GM20000 (cell line): ENCODE measurements at regions not wholly inside any gene's neighbourhood (a gene's known extent, or its start where the extent isn't known, plus 50 kb on each side); places are given as distances from the start of the nearest gene placed in this dataset.

Source experiments
- DNase-seq: peaks from one replicate; pipeline ENCODE4 v3.0.0; 2012; ENCODE audit warnings: low spot score
- TF ChIP-seq, protein P1 (sequence below): IDR thresholded peaks from 2 replicates; pipeline ENCODE4 v1.5.1; 2012; ENCODE audit warnings: mild to moderate bottlenecking, control low read depth; ENCODE audit errors: extremely low read depth, missing control alignments

DNA sequence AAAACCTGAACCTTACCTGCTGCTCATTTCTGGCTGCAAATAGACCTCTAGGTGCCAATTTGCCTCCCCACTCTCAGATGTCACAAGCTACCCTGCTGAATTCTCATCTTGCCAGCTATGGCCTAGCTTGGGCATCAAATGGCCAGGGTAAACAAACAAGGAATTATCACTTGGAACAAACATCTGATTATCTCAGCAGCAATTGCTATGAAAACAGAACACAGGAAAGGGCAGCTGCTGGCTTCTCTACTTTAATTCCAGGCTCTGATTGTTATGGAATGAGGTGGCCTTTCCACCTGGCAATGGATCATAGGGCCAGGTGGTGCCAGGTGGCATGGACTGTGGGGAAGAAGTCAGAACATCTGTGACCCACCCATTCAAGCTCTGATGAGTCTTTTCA, 505.1 kb downstream of the TLR4 start:
- TF ChIP-seq, protein P1, sequence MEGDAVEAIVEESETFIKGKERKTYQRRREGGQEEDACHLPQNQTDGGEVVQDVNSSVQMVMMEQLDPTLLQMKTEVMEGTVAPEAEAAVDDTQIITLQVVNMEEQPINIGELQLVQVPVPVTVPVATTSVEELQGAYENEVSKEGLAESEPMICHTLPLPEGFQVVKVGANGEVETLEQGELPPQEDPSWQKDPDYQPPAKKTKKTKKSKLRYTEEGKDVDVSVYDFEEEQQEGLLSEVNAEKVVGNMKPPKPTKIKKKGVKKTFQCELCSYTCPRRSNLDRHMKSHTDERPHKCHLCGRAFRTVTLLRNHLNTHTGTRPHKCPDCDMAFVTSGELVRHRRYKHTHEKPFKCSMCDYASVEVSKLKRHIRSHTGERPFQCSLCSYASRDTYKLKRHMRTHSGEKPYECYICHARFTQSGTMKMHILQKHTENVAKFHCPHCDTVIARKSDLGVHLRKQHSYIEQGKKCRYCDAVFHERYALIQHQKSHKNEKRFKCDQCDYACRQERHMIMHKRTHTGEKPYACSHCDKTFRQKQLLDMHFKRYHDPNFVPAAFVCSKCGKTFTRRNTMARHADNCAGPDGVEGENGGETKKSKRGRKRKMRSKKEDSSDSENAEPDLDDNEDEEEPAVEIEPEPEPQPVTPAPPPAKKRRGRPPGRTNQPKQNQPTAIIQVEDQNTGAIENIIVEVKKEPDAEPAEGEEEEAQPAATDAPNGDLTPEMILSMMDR: no peak
- DNase-seq: no peak

DNA sequence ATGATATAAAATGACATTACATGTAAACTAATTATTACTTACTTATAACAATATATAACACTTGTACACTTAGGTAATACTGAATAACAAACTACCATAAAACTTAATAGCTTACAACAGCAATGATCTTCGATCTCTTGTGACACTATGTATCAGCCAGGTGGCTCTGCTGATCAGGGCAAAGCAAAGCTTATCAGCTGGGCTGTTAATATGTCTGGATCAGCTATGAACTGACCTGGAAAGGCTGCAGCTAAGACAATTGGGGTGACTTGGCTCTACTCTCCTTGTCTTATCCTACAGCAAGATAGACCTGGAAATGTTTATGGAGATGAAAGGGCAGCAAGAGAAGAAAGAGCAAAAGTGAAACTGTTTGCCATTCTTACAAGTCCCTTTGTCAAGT, 511.3 kb downstream of the TLR4 start:
- DNase-seq: no peak
- TF ChIP-seq, protein P1: no peak

DNA sequence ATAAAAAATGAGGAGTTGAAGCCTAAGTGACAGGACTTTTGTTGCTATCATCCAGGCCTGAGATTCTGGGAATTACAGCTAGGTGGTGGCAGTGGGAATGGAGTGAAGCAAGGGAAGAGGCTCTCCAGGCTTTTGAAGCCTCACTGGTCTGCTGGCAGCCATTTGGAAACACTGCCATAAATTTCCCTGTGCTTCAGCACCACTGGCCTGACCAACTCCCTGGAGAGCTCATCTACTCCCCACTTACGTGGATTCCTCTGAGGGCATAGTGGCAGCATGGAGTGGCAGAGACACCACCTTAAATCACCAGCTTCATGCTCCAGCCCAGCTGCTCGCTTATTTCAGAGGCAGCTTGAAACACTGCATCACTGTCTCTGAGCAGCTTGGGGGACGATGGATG, 518.2 kb downstream of the TLR4 start:
- DNase-seq: no peak
- TF ChIP-seq, protein P1: no peak

DNA sequence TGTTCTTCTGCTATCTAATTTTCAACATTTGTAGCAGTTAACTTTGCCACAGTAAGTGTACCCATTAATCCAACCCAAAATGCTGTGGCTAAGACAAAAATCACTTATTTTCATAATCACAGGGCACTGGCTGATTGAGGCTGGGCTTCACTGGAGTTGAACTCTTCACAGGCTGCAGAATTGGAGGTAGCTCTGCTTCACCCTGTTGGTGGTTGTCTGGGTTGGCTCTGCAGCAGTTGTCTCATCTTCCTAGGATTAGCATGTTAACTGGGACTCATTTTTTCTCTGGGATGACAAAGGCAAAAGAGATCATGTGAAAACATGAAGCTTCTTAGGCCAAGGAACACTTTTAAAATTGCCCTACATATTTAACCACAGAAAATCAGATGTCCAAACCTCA, 518.9 kb downstream of the TLR4 start:
- DNase-seq: no peak
- TF ChIP-seq, protein P1: no peak

DNA sequence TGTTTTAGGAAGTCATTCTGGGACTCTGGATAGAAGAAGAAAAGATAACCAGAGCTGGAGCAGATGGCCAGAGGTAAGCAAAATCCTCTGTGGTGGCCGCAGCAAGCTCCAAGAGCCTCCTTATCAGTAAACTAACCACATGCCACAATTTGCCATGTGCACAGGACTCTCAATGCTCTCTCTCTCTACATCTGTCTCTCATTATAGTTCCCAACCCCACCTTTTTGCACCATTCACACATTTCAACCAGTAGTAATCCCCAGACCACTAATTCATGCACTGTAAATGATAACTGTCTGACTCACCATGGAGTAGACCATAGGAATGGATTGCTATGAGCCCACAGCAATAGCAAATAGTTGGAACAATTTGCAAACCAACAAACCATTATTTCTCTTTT, 526.1 kb downstream of the TLR4 start:
- TF ChIP-seq, protein P1: no peak
- no peak for DNase-seq

DNA sequence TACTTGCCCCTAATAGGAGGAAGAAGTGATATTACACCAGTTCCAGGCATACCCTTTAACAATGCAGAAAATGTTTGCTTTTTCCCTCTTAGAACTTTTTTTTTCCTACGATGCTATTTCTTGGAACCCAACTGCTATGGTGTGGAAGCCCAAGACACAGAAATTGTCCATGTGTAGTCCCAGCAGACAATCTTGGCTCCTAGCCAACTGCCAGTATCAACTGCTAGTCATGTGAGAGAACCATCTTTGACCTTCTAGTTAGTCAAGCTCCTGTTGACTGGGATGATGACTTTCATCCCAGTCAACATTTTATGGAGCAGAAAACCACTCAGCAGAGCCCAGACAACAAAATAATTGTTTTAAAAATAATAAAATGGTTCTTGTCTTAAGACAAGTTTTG, 532.4 kb downstream of the TLR4 start:
- DNase-seq: no peak
- TF ChIP-seq, protein P1: no peak

DNA sequence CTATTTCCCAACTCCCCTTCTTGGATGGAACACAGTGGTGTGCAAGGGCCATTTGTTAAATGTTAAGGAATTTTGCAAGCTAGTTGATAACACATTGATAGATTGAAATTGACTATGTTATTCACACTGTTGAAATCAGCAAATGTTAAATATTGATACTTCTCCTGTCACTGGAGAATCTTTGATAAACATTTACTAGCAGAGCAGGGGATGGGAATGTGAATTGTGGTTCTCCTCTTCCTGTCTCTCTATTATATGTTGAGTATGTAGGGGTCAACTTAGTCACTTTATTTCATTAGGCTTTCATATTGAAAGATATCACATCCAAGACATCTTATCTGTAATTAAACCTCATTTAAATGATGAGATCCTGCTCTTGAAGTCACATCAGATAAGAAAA, 533.9 kb downstream of the TLR4 start:
- TF ChIP-seq, protein P1: no peak
- DNase-seq: no peak
